ENCODE measurements at regions not wholly inside any gene's neighbourhood (a gene's known extent, or its start where the extent isn't known, plus 50 kb on each side); places are given as distances from the start of the nearest gene placed in this dataset.
"Not testable (repeated sequence)": the region's sequence is repeated elsewhere in the genome, so short reads cannot be mapped to it uniquely, and the experiment has no call there.

GRCh38 chr2:111455016-111456015 is 334.6 kb downstream of the BCL2L11 start:
- not testable (repeated sequence) for TF ChIP-seq MAX, CTCF (IDR thresholded peaks at IDR 0.05; ENCODE audit: low read depth, low read length)
